Endothelial cell of umbilical vein (primary cell): ENCODE measurements at regions not wholly inside any gene's neighbourhood (a gene's known extent, or its start where the extent isn't known, plus 50 kb on each side); places are given as distances from the start of the nearest gene placed in this dataset.
A peak's percentile ranks its signal among the peaks of the same experiment; 100 is the strongest.

Source experiments
- BruUV-seq: library from RNA; stranded (reverse); fragments of 400-500 nt; replicated peaks from 2 replicates; lab custom pipeline; 2021; lab: Mats Ljungman, UMichigan
- CTCF ChIA-PET: fragments of 300-600, 350-600 bp; sonication (Branson Sonifier 250); formaldehyde crosslinking; loops from one replicate; lab custom pipeline; 2021; ENCODE audit warnings: antibody characterized with exemption, inconsistent platforms; lab: Charles Lee
- POLR2A ChIA-PET: fragments of 300-600, 350-600 bp; sonication (Branson Sonifier 250); formaldehyde crosslinking; loops from one replicate; lab custom pipeline; 2021; ENCODE audit warnings: antibody characterized with exemption, inconsistent platforms; lab: Charles Lee
- DNase-seq: peaks from one replicate; pipeline ENCODE4 v3.0.0-alpha.2; 2011; ENCODE audit warnings: low read depth, low spot score
- FAIRE-seq: peaks from 2 replicates; lab custom pipeline; 2011; peaks lifted over from hg19 to GRCh38; lab: Jason Lieb, UNC
- H2AFZ ChIP-seq: 2 replicates; pipeline ENCODE4 v1.6.0; 2012; ENCODE audit warnings: low read depth, low read length, control low read depth, inconsistent platforms
- H3K27ac ChIP-seq: 2 replicates; pipeline ENCODE4 v1.5.1; 2011; ENCODE audit warnings: low read depth, mild to moderate bottlenecking, control low read depth, low read length, moderate library complexity; ENCODE audit not compliant: insufficient read depth
- H3K27me3 ChIP-seq, 2 experiments: 2 replicates each; pipeline versions ENCODE4 v1.6.0 to v1.6.1; 2011; ENCODE audit warnings: low read length in 2 of 2, mixed read lengths in 1 of 2; ENCODE audit not compliant: control insufficient read depth in 2 of 2, insufficient read depth in 2 of 2
- H3K36me3 ChIP-seq, 2 experiments: 2 replicates in 1 of 2; 3 replicates in 1 of 2; pipeline ENCODE4 v1.5.1; 2011; ENCODE audit warnings: low read length in 2 of 2, mild to moderate bottlenecking in 1 of 2, moderate library complexity in 1 of 2; ENCODE audit not compliant: control insufficient read depth in 2 of 2, insufficient read depth in 2 of 2; ENCODE audit errors: extremely low read depth in 1 of 2
- H3K4me1 ChIP-seq: 3 replicates; pipeline ENCODE4 v1.5.1; 2011; ENCODE audit warnings: mild to moderate bottlenecking, low read length; ENCODE audit not compliant: control insufficient read depth, insufficient read depth; ENCODE audit errors: extremely low read depth
- H3K4me2 ChIP-seq: 2 replicates; pipeline ENCODE4 v1.6.1; 2011; ENCODE audit warnings: low read length, control low read depth, mixed read lengths; ENCODE audit not compliant: insufficient read depth
- H3K4me3 ChIP-seq, 3 experiments: fragments of 200-600 bp in 1 of 3; sonication (generic), shearing (Covaris generic) in 1 of 3; replicated peaks in 1 of 3; 2 replicates each; pipeline ENCODE4 v1.5.1; 2011 to 2016; ENCODE audit warnings: control low read depth in 3 of 3, low read length in 3 of 3, mild to moderate bottlenecking in 2 of 3, inconsistent platforms in 1 of 3, low read depth in 1 of 3, moderate library complexity in 1 of 3; ENCODE audit not compliant: insufficient read depth in 1 of 3
- H3K79me2 ChIP-seq: 2 replicates; pipeline ENCODE4 v1.6.0; 2012; ENCODE audit warnings: low read length, inconsistent platforms; ENCODE audit not compliant: control insufficient read depth, insufficient read depth
- H3K9ac ChIP-seq: replicated peaks from 2 replicates; pipeline ENCODE3; 2011; ENCODE audit warnings: low read length, control low read depth; ENCODE audit not compliant: insufficient read depth; ENCODE audit errors: extremely low read depth
- H3K9me1 ChIP-seq: replicated peaks from 3 replicates; pipeline ENCODE4 v1.6.0; 2011; ENCODE audit warnings: mild to moderate bottlenecking, low read length; ENCODE audit not compliant: control insufficient read depth, insufficient read depth; ENCODE audit errors: extremely low read depth
- H3K9me3 ChIP-seq: replicated peaks from 2 replicates; pipeline ENCODE4 v1.5.1; 2012; ENCODE audit warnings: low read length, inconsistent platforms; ENCODE audit not compliant: control insufficient read depth, insufficient read depth
- H4K20me1 ChIP-seq: replicated peaks from 2 replicates; pipeline ENCODE3; 2011; ENCODE audit warnings: mild to moderate bottlenecking, low read length; ENCODE audit not compliant: control insufficient read depth, insufficient read depth; ENCODE audit errors: extremely low read depth
- CTCF ChIP-seq, 2 donors: IDR thresholded peaks; 1 replicate in 1 of 2; 2 replicates in 1 of 2; pipeline ENCODE4 v1.5.1; 2011; ENCODE audit warnings: low read length in 2 of 2, mild to moderate bottlenecking in 2 of 2, moderate library complexity in 2 of 2, control low read depth in 1 of 2, inconsistent platforms in 1 of 2, low read depth in 1 of 2; ENCODE audit not compliant: insufficient read depth in 1 of 2; ENCODE audit errors: extremely low read depth in 1 of 2
- EZH2 ChIP-seq: IDR thresholded peaks from 2 replicates; pipeline ENCODE4 v1.6.1; 2012; ENCODE audit warnings: borderline replicate concordance, low read depth, mild to moderate bottlenecking, moderate library complexity, low read length, inconsistent platforms; ENCODE audit not compliant: severe bottlenecking
- FOS ChIP-seq: IDR thresholded peaks from 2 replicates; pipeline ENCODE4 v1.6.1; 2011; ENCODE audit warnings: mild to moderate bottlenecking, low read length, moderate library complexity, borderline replicate concordance; ENCODE audit not compliant: insufficient read depth
- GATA2 ChIP-seq: IDR thresholded peaks from 2 replicates; pipeline ENCODE4 v1.7.0; 2011; ENCODE audit warnings: low read depth, mild to moderate bottlenecking, moderate library complexity, mixed read lengths, low read length; ENCODE audit not compliant: insufficient read length, insufficient read depth
- JUN ChIP-seq: IDR thresholded peaks from 2 replicates; pipeline ENCODE4 v1.6.1; 2011; ENCODE audit warnings: borderline replicate concordance, low read depth; ENCODE audit not compliant: insufficient read length, insufficient read depth
- MAX ChIP-seq: IDR thresholded peaks from 2 replicates; pipeline ENCODE4 v1.6.1; 2011; ENCODE audit not compliant: insufficient read depth, insufficient read length
- MYC ChIP-seq: IDR thresholded peaks from one replicate; pipeline ENCODE4 v1.6.1; 2011; ENCODE audit warnings: mild to moderate bottlenecking, low read depth, low read length
- POLR2A ChIP-seq: IDR thresholded peaks from 2 replicates; pipeline ENCODE4 v1.6.1; 2012; ENCODE audit warnings: low read depth, mild to moderate bottlenecking, control low read depth, low read length
- POLR2AphosphoS5 ChIP-seq: IDR thresholded peaks from 2 replicates; pipeline ENCODE4 v1.6.1; 2012; ENCODE audit warnings: low read depth, mild to moderate bottlenecking, control low read depth, low read length, moderate library complexity; ENCODE audit not compliant: insufficient read depth
- dilution Hi-C: fragments of 300-500 bp; cut with MboI; formaldehyde crosslinking; loops from one replicate; pipeline ENCODE4 v1.15.0; 2019; ENCODE audit warnings: low sequenced_read_pairs; ENCODE audit not compliant: extremely low pct_ligation_motif_present
- intact Hi-C: fragments of 100-400 bp; cut with micrococcal nuclease; formaldehyde crosslinking; loops from one replicate; pipeline ENCODE4 v1.10.0; 2022

GRCh38 chr2:83051538-83052170 is 1407.4 kb downstream of the SUCLG1 start:
- Histone ChIP-seq H3K4me2 (peak overlapping the region; percentile 32), H3K27me3 (no peaks in the 10 kb centered on the region), H3K79me2 (no peaks in the 10 kb centered on the region), H3K9me1 (no peaks in the 10 kb centered on the region), H2AFZ (peak overlapping the region; percentile 88), H3K9me3 (no peaks in the 10 kb centered on the region), H4K20me1 (no peaks in the 10 kb centered on the region), H3K27ac (peak overlapping the region; percentile 67), H3K9ac (peak overlapping the region; percentile 5), H3K4me1 (peaks cover 36% of the 10 kb centered on the region), H3K36me3 (no peaks in the 10 kb centered on the region), H3K4me3 (no peak overlapping the region)
- FAIRE-seq, result no peak
- dilution Hi-C loops (no loop called here), intact Hi-C loops (loop anchor here (1.0 to 10.0 kb wide), 2 partner anchors 31 to 613 kb away; no protein-coding TSS in a partner anchor)
- ChIA-PET CTCF (interaction anchor here (1.1 kb wide), 1 partner anchor 144 kb away, joined by 3 read pairs; no protein-coding TSS in a partner anchor), POLR2A (interaction anchor here (0.6 kb wide), 1 partner anchor 71 kb away, joined by 3 read pairs; no protein-coding TSS in a partner anchor)
- TF ChIP-seq MYC (no peak), FOS (peak; percentile 31), GATA2 (peak; percentile 77), JUN (no peak), MAX (no peak)
- no TSS peak for BruUV-seq
- peak; percentile 69 for DNase-seq

DNA sequence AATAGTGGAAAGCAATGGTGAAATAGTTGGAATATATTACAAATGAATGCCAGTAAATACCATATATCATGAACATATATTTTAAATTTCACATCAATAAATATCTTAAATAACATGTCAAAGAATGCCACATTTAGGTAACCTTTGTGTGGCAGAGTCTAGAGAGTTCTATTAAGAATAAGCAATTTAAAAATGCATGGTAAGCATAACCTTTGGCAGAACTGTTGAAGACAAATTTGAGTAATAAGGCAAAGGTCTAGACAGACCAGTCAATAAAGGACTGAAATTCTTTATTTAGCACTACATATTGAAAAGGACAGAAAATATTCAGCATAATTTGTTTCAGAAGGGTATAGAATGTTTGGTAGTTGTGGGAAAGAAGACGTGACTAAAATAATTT is 1417.0 kb downstream of the SUCLG1 start:
- dilution Hi-C loops (no loop called here), intact Hi-C loops (no loop called here)
- H3K27me3 ChIP-seq, result no peaks in the 10 kb centered on the region
- H3K79me2 ChIP-seq, result no peaks in the 10 kb centered on the region
- H3K4me3 ChIP-seq, result no peak overlapping the region
- no peaks in the 10 kb centered on the region for H4K20me1 ChIP-seq
- no peak overlapping the region for H2AFZ ChIP-seq
- no peaks in the 10 kb centered on the region for H3K9me1 ChIP-seq
- no peaks in the 10 kb centered on the region for H3K9me3 ChIP-seq
- TF ChIP-seq MYC (no peak), POLR2A (no peak), MAX (no peak), EZH2 (no peak), JUN (no peak), CTCF (IDR thresholded peaks at IDR 0.05; ENCODE audit: extremely low read depth in 1 of 2, insufficient read depth in 1 of 2, low read depth in 1 of 2, low read length in 2 of 2) (no peak), FOS (no peak), POLR2AphosphoS5 (no peak), GATA2 (no peak)
- H3K36me3 ChIP-seq, result no peaks in the 10 kb centered on the region
- no peaks in the 10 kb centered on the region for H3K4me1 ChIP-seq
- FAIRE-seq (no peak), DNase-seq (no peak)
- CTCF ChIA-PET, result no interaction called here
- H3K9ac ChIP-seq, result no peak overlapping the region
- BruUV-seq, result no TSS peak
- H3K27ac ChIP-seq, result no peak overlapping the region
- POLR2A ChIA-PET, result no interaction called here
- H3K4me2 ChIP-seq, result no peak overlapping the region
